OCI-LY7 (cell line): ENCODE measurements at regions not wholly inside any gene's neighbourhood (a gene's known extent, or its start where the extent isn't known, plus 50 kb on each side); places are given as distances from the start of the nearest gene placed in this dataset.

Experiments
- EZH2phosphoT487 ChIP-seq: fragments of 200-600 bp; sonication (generic); IDR thresholded peaks from 2 replicates; pipeline ENCODE4 v1.6.1; 2018; ENCODE audit warnings: low read depth, borderline replicate concordance, mild to moderate bottlenecking, mixed run types, antibody characterized with exemption, low read length, moderate library complexity, mixed read lengths
- TF ChIP-seq, protein P1 (sequence below): fragments of 200-600 bp; sonication (generic); conservative IDR thresholded peaks from 2 replicates; pipeline ENCODE4 v1.5.1; 2014; ENCODE audit warnings: mild to moderate bottlenecking, antibody characterized with exemption, low read length, moderate library complexity, mixed read lengths

DNA sequence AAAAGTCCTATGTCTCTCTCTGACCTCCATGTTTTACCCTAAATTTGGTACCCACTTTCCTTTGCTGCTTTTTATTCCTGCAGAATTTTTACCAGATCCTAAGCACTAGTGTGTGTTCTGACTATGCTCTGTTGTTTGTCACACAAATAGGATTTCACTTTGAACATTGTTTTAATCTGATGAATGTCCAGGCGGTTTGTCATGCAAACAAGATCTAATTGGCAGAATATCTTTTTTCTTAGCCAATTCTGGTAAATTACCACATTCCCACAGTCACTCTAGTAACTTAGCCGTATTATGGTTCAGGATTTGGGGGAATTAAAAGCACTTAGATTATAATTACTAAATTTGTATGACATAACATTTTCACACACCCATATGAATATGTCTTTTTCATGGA is 557.2 kb upstream of the BOD1L1 start:
- TF ChIP-seq, protein P1, sequence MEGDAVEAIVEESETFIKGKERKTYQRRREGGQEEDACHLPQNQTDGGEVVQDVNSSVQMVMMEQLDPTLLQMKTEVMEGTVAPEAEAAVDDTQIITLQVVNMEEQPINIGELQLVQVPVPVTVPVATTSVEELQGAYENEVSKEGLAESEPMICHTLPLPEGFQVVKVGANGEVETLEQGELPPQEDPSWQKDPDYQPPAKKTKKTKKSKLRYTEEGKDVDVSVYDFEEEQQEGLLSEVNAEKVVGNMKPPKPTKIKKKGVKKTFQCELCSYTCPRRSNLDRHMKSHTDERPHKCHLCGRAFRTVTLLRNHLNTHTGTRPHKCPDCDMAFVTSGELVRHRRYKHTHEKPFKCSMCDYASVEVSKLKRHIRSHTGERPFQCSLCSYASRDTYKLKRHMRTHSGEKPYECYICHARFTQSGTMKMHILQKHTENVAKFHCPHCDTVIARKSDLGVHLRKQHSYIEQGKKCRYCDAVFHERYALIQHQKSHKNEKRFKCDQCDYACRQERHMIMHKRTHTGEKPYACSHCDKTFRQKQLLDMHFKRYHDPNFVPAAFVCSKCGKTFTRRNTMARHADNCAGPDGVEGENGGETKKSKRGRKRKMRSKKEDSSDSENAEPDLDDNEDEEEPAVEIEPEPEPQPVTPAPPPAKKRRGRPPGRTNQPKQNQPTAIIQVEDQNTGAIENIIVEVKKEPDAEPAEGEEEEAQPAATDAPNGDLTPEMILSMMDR: no peak
- no peak for TF ChIP-seq EZH2phosphoT487
